PC-9 (cell line): ENCODE measurements at regions not wholly inside any gene's neighbourhood (a gene's known extent, or its start where the extent isn't known, plus 50 kb on each side); places are given as distances from the start of the nearest gene placed in this dataset.

Source experiments
- BruUV-seq: library from RNA; stranded (reverse); fragments of 400-500 nt; replicated peaks from 2 replicates; lab custom pipeline; 2021; lab: Mats Ljungman, UMichigan
- CTCF ChIA-PET: fragments of 300-600 bp; sonication (Branson Sonifier 250); formaldehyde crosslinking; loops from one replicate; lab custom pipeline; 2022; ENCODE audit warnings: antibody characterized with exemption; lab: Charles Lee
- POLR2A ChIA-PET: fragments of 300-600 bp; sonication (Branson Sonifier 250); formaldehyde crosslinking; loops from one replicate; lab custom pipeline; 2022; ENCODE audit warnings: antibody characterized with exemption; ENCODE audit not compliant: unreplicated experiment; lab: Charles Lee
- DNase-seq, 2 experiments: peaks; one replicate each; pipeline versions ENCODE4 v3.0.0 to v3.0.0-alpha.2; 2015 to 2022; ENCODE audit warnings: mixed read lengths in 1 of 2
- H2AFZ ChIP-seq: fragments of 200-600 bp; sonication (generic); 2 replicates; pipeline ENCODE4 v1.8.1; 2017; ENCODE audit warnings: antibody characterized with exemption
- H3F3A ChIP-seq: fragments of 200-600 bp; sonication (generic); 2 replicates; pipeline ENCODE4 v1.8.1; 2017; ENCODE audit warnings: antibody characterized with exemption, mild to moderate bottlenecking, low read depth; ENCODE audit not compliant: insufficient read depth
- H3K27ac ChIP-seq: fragments of 200-600 bp; sonication (generic); 2 replicates; pipeline ENCODE4 v1.6.1; 2016; ENCODE audit warnings: mixed run types
- H3K27me3 ChIP-seq: fragments of 200-600 bp; sonication (generic); 2 replicates; pipeline ENCODE4 v1.6.1; 2016; ENCODE audit warnings: low read depth, mixed run types; ENCODE audit not compliant: insufficient read depth
- H3K36me3 ChIP-seq: fragments of 200-600 bp; sonication (generic); 2 replicates; pipeline ENCODE4 v1.6.1; 2016; ENCODE audit warnings: low read depth, mixed run types
- H3K4me1 ChIP-seq: fragments of 200-600 bp; sonication (generic); replicated peaks from 2 replicates; pipeline ENCODE4 v1.6.1; 2016; ENCODE audit warnings: mixed run types; ENCODE audit not compliant: insufficient read depth
- H3K4me2 ChIP-seq: fragments of 200-600 bp; sonication (generic); 2 replicates; pipeline ENCODE4 v1.6.1; 2017; ENCODE audit warnings: mixed run types
- H3K4me3 ChIP-seq: fragments of 200-600 bp; sonication (generic); 2 replicates; pipeline ENCODE4 v1.6.1; 2016; ENCODE audit warnings: mixed run types
- H3K79me2 ChIP-seq: fragments of 200-600 bp; sonication (generic); 2 replicates; pipeline ENCODE4 v1.6.1; 2017; ENCODE audit warnings: low read depth, mixed run types
- H3K9me2 ChIP-seq: fragments of 200-600 bp; sonication (generic); 2 replicates; pipeline ENCODE4 v1.8.1; 2017; ENCODE audit warnings: mild to moderate bottlenecking; ENCODE audit not compliant: insufficient read depth
- H3K9me3 ChIP-seq: fragments of 200-600 bp; sonication (generic); 2 replicates; pipeline ENCODE4 v1.8.1; 2016; ENCODE audit warnings: low read depth; ENCODE audit not compliant: insufficient read depth
- H4K20me1 ChIP-seq: fragments of 200-600 bp; sonication (generic); 2 replicates; pipeline ENCODE4 v1.8.1; 2017; ENCODE audit not compliant: insufficient read depth
- CTCF ChIP-seq: fragments of 200-600 bp; sonication (generic); conservative IDR thresholded peaks from 2 replicates; pipeline ENCODE4 v1.6.1; 2017; ENCODE audit warnings: mixed run types, antibody characterized with exemption, mild to moderate bottlenecking, moderate library complexity
- EZH2 ChIP-seq: fragments of 200-600 bp; sonication (generic); IDR thresholded peaks from 2 replicates; pipeline ENCODE4 v1.8.0; 2017; ENCODE audit warnings: antibody characterized with exemption, low read depth
- intact Hi-C: fragments of 100-400 bp; cut with micrococcal nuclease; formaldehyde crosslinking; loops from one replicate; pipeline ENCODE4 v1.10.0; 2022; ENCODE audit not compliant: unreplicated experiment

- BruUV-seq = no TSS peak
- POLR2A ChIA-PET = no interaction called here
- H3K4me1 ChIP-seq = no peaks in the 10 kb centered on the region
Observed at GRCh38 chr5:91983869-91984268, 600.8 kb upstream of the ARRDC3 start.

GRCh38 chr5:91978221-91978882, 595.2 kb upstream of the ARRDC3 start:
- Histone ChIP-seq H3K4me2 (no peak overlapping the region), H3K79me2 (no peaks in the 10 kb centered on the region), H3F3A (no peaks in the 10 kb centered on the region), H3K36me3 (no peaks in the 10 kb centered on the region), H3K27me3 (no peaks in the 10 kb centered on the region), H3K4me3 (no peak overlapping the region), H2AFZ (no peak overlapping the region), H3K9me3 (no peaks in the 10 kb centered on the region), H3K27ac (no peak overlapping the region), H3K9me2 (no peaks in the 10 kb centered on the region), H3K4me1 (no peaks in the 10 kb centered on the region), H4K20me1 (no peaks in the 10 kb centered on the region)
- no TSS peak for BruUV-seq
- CTCF ChIA-PET = no interaction called here
- POLR2A ChIA-PET = no interaction called here
- no peak for TF ChIP-seq CTCF
- TF ChIP-seq EZH2 = no peak
- intact Hi-C loops = no loop called here
- DNase-seq = no peak

More at GRCh38 chr5:91983869-91984268, 600.8 kb upstream of the ARRDC3 start:
- Histone ChIP-seq H3K9me2 (no peaks in the 10 kb centered on the region), H3K27ac (no peak overlapping the region), H3K27me3 (no peaks in the 10 kb centered on the region), H3F3A (no peaks in the 10 kb centered on the region), H2AFZ (no peak overlapping the region), H3K4me3 (no peak overlapping the region), H3K4me2 (no peak overlapping the region), H3K36me3 (no peaks in the 10 kb centered on the region), H4K20me1 (no peaks in the 10 kb centered on the region), H3K9me3 (no peaks in the 10 kb centered on the region), H3K79me2 (no peaks in the 10 kb centered on the region)
- no peak for DNase-seq
- CTCF ChIA-PET = no interaction called here
- intact Hi-C loops = no loop called here
- TF ChIP-seq EZH2 (no peak), CTCF (no peak)

- no peak for TF ChIP-seq EZH2
- TF ChIP-seq CTCF = no peak
- no peak overlapping the region for H2AFZ ChIP-seq
- H3K4me3 ChIP-seq = no peak overlapping the region
- POLR2A ChIA-PET = no interaction called here
- no peak overlapping the region for H3K4me2 ChIP-seq
- no peak overlapping the region for H3K27ac ChIP-seq
- no peaks in the 10 kb centered on the region for H3K27me3 ChIP-seq
- no peaks in the 10 kb centered on the region for H3F3A ChIP-seq
- DNase-seq = no peak
- no peaks in the 10 kb centered on the region for H4K20me1 ChIP-seq
- no peaks in the 10 kb centered on the region for H3K36me3 ChIP-seq
- no peaks in the 10 kb centered on the region for H3K9me2 ChIP-seq
- no peaks in the 10 kb centered on the region for H3K79me2 ChIP-seq
- CTCF ChIA-PET = no interaction called here
- BruUV-seq = no TSS peak
- no peaks in the 10 kb centered on the region for H3K9me3 ChIP-seq
- intact Hi-C loops = no loop called here
- H3K4me1 ChIP-seq = no peaks in the 10 kb centered on the region
Observed at GRCh38 chr5:91977579-91977978, 594.5 kb upstream of the ARRDC3 start.
